T1000 (cell line): ENCODE measurements at regions not wholly inside any gene's neighbourhood (a gene's known extent, or its start where the extent isn't known, plus 50 kb on each side); places are given as distances from the start of the nearest gene placed in this dataset.
"Not testable (repeated sequence)": the region's sequence is repeated elsewhere in the genome, so short reads cannot be mapped to it uniquely, and the experiment has no call there.

Experiments used
- DNase-seq: peaks from one replicate; lab custom pipeline; 2025; ENCODE audit warnings: mixed read lengths; lab: John Stamatoyannopoulos, UW

GRCh38 chr6:23775127-23775526 lies 350.9 kb upstream of the NRSN1 start:
- no peak for DNase-seq

GRCh38 chr6:23783901-23784300 lies 342.1 kb upstream of the NRSN1 start:
- no peak for DNase-seq

- DNase-seq, result no peak
Observed at GRCh38 chr6:23784301-23784919, 341.6 kb upstream of the NRSN1 start.

- DNase-seq, result no peak
Observed at GRCh38 chr6:23790756-23791155, 335.3 kb upstream of the NRSN1 start.

- DNase-seq, result no peak
Observed at GRCh38 chr6:23797041-23797440, 329.0 kb upstream of the NRSN1 start.

- DNase-seq, result not testable (repeated sequence)
Observed at GRCh38 chr6:23804289-23804688, 321.7 kb upstream of the NRSN1 start.

- not testable (repeated sequence) for DNase-seq
Observed at GRCh38 chr6:23821141-23821540, 304.9 kb upstream of the NRSN1 start.

GRCh38 chr6:23823421-23823820 lies 302.6 kb upstream of the NRSN1 start:
- DNase-seq, result no peak

- DNase-seq, result no peak
Observed at GRCh38 chr6:23826572-23826971, 299.4 kb upstream of the NRSN1 start.

GRCh38 chr6:23828861-23829260 lies 297.2 kb upstream of the NRSN1 start:
- no peak for DNase-seq

GRCh38 chr6:23841116-23841515 lies 284.9 kb upstream of the NRSN1 start:
- no peak for DNase-seq

GRCh38 chr6:23842760-23843159 lies 283.3 kb upstream of the NRSN1 start:
- no peak for DNase-seq

- DNase-seq, result no peak
Observed at GRCh38 chr6:23851522-23851921, 274.5 kb upstream of the NRSN1 start.

- not testable (repeated sequence) for DNase-seq
Observed at GRCh38 chr6:23853566-23854133, 272.4 kb upstream of the NRSN1 start.

- DNase-seq, result not testable (repeated sequence)
Observed at GRCh38 chr6:23854154-23854553, 271.9 kb upstream of the NRSN1 start.

- DNase-seq, result no peak
Observed at GRCh38 chr6:23855497-23856116, 270.4 kb upstream of the NRSN1 start.

GRCh38 chr6:23870496-23870895 lies 255.5 kb upstream of the NRSN1 start:
- no peak for DNase-seq

- DNase-seq, result no peak
Observed at GRCh38 chr6:23873161-23873560, 252.9 kb upstream of the NRSN1 start.

- DNase-seq, result no peak
Observed at GRCh38 chr6:23875006-23875405, 251.0 kb upstream of the NRSN1 start.

GRCh38 chr6:23879816-23880215 lies 246.2 kb upstream of the NRSN1 start:
- no peak for DNase-seq

- DNase-seq, result peak; percentile 10
Observed at GRCh38 chr6:23890543-23891227, 235.3 kb upstream of the NRSN1 start.

GRCh38 chr6:23905133-23905815 lies 220.7 kb upstream of the NRSN1 start:
- DNase-seq, result no peak
